ENCODE measurements at regions not wholly inside any gene's neighbourhood (a gene's known extent, or its start where the extent isn't known, plus 50 kb on each side); places are given as distances from the start of the nearest gene placed in this dataset.
A peak's percentile ranks its signal among the peaks of the same experiment; 100 is the strongest.

DNA sequence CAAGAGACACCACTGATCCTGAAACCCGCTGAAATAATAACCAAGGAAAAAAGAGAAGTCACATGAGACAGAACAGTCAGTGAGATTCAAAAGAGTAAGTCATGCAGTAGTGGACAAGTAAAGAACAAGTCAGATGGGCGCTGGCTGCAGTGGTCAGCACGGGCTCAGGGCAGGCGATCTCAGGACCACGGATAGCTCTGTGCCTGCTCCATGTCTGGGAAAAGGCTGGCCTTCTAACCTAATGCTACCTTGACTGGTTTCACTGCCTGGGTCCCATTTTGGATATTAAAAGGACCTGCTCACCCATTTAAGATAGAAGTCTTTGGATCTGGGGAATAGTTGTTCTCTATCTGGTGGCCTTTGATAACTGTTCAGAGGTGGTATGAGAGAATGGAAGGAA is 61.7 kb upstream of the LCLAT1 start:
- TF ChIP-seq, protein P1, sequence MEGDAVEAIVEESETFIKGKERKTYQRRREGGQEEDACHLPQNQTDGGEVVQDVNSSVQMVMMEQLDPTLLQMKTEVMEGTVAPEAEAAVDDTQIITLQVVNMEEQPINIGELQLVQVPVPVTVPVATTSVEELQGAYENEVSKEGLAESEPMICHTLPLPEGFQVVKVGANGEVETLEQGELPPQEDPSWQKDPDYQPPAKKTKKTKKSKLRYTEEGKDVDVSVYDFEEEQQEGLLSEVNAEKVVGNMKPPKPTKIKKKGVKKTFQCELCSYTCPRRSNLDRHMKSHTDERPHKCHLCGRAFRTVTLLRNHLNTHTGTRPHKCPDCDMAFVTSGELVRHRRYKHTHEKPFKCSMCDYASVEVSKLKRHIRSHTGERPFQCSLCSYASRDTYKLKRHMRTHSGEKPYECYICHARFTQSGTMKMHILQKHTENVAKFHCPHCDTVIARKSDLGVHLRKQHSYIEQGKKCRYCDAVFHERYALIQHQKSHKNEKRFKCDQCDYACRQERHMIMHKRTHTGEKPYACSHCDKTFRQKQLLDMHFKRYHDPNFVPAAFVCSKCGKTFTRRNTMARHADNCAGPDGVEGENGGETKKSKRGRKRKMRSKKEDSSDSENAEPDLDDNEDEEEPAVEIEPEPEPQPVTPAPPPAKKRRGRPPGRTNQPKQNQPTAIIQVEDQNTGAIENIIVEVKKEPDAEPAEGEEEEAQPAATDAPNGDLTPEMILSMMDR (IDR thresholded peaks at IDR 0.05; ENCODE audit: borderline replicate concordance, extremely low read depth, insufficient read depth) = no peak
- FAIRE-seq (no peak), DNase-seq (peak in 3 of 5 donors; percentile 70 to 76 (median 72))
- H3K36me3 ChIP-seq (ENCODE audit: control insufficient read depth in 2 of 3, insufficient read depth in 3 of 3, low read length in 3 of 3) = no peaks in the 10 kb centered on the region
- H3K9ac ChIP-seq (ENCODE audit: low read length in 3 of 3) = no peak overlapping the region
- H3K9me3 ChIP-seq (ENCODE audit: control insufficient read depth in 2 of 3, insufficient read depth in 1 of 3, low read length in 3 of 3) = no peaks in the 10 kb centered on the region
- intact Hi-C loops (cut with DNase I) = no loop called here
- no peak overlapping the region for H3K4me3 ChIP-seq (ENCODE audit: low read length in 3 of 3)
- H3K4me1 ChIP-seq (ENCODE audit: control insufficient read depth in 2 of 3, insufficient read depth in 2 of 3, low read depth in 1 of 3, low read length in 3 of 3) = no peaks in the 10 kb centered on the region
- no peaks in the 10 kb centered on the region for H3K27me3 ChIP-seq (ENCODE audit: control insufficient read depth, insufficient read depth, low read length)
- no peak overlapping the region for H3K27ac ChIP-seq (ENCODE audit: low read depth in 2 of 2, low read length in 2 of 2)

DNA sequence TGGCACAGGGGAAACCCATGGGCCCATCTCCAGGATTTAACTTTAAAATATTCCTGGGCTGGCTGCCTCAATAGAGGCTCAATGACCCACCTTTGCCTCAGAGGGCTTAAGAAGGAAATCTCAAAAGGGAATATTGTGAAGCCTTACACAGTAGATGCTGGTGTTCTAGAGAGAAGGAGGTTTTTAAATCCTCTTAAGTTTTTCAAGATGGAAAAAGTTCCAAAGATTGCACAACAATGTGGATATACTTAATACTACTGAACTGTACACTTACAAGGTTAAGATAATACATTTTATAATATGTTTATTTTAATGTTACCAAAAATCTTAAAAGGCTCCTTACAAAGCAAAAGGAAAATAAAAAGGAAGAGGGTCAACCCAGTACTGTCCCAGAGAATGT is 54.9 kb upstream of the LCLAT1 start:
- H3K27me3 ChIP-seq (ENCODE audit: control insufficient read depth, insufficient read depth, low read length) = no peaks in the 10 kb centered on the region
- intact Hi-C loops (cut with DNase I) = no loop called here
- no peak for FAIRE-seq

GRCh38 chr2:30393510-30393909 is 53.5 kb upstream of the LCLAT1 start:
- no peak overlapping the region for H3K9ac ChIP-seq (ENCODE audit: low read length in 3 of 3)
- H3K27ac ChIP-seq (ENCODE audit: low read depth in 2 of 2, low read length in 2 of 2) = no peak overlapping the region
- TF ChIP-seq, protein P1 (IDR thresholded peaks at IDR 0.05; ENCODE audit: borderline replicate concordance, extremely low read depth, insufficient read depth) = no peak
- H3K36me3 ChIP-seq (ENCODE audit: control insufficient read depth in 2 of 3, insufficient read depth in 3 of 3, low read length in 3 of 3) = no peaks in the 10 kb centered on the region
- no peaks in the 10 kb centered on the region for H3K27me3 ChIP-seq (ENCODE audit: control insufficient read depth, insufficient read depth, low read length)
- intact Hi-C loops (cut with DNase I) = no loop called here
- no peak for FAIRE-seq
- no peak overlapping the region for H3K4me3 ChIP-seq (ENCODE audit: low read length in 3 of 3)
- DNase-seq = no peak
- H3K9me3 ChIP-seq (ENCODE audit: control insufficient read depth in 2 of 3, insufficient read depth in 1 of 3, low read length in 3 of 3) = no peaks in the 10 kb centered on the region
- H3K4me1 ChIP-seq (ENCODE audit: control insufficient read depth in 2 of 3, insufficient read depth in 2 of 3, low read depth in 1 of 3, low read length in 3 of 3) = no peaks in the 10 kb centered on the region

More for the DNA sequence above, 54.9 kb upstream of the LCLAT1 start:
- Histone ChIP-seq H3K9me3 (ENCODE audit: control insufficient read depth in 2 of 3, insufficient read depth in 1 of 3, low read length in 3 of 3) (no peaks in the 10 kb centered on the region), H3K4me1 (ENCODE audit: control insufficient read depth in 2 of 3, insufficient read depth in 2 of 3, low read depth in 1 of 3, low read length in 3 of 3) (no peaks in the 10 kb centered on the region), H3K9ac (ENCODE audit: low read length in 3 of 3) (no peak overlapping the region), H3K4me3 (ENCODE audit: low read length in 3 of 3) (no peak overlapping the region), H3K36me3 (ENCODE audit: control insufficient read depth in 2 of 3, insufficient read depth in 3 of 3, low read length in 3 of 3) (no peaks in the 10 kb centered on the region), H3K27ac (ENCODE audit: low read depth in 2 of 2, low read length in 2 of 2) (no peak overlapping the region)
- DNase-seq = no peak
- TF ChIP-seq, protein P1 (IDR thresholded peaks at IDR 0.05; ENCODE audit: borderline replicate concordance, extremely low read depth, insufficient read depth) = no peak

DNA sequence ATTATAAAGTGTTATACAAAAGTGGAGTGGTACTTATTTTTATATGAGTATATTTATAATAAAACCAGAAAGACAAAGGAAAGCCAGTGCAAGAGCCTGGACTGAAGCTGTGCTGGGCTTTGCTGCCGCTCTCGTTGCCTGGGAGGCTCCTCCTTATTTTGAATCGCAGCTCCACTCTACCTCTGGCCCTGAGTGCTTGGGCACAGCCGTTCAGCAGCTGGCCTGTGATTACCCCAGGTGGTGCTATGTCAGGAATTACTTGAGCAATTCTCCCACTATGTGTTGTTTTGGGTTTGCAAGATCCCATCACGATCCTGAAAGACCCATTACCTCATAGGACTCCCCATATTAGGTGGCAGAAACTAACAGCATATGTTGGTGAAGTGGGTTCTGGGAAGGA is 53.0 kb upstream of the LCLAT1 start:
- no peak for DNase-seq
- TF ChIP-seq, protein P1 (IDR thresholded peaks at IDR 0.05; ENCODE audit: borderline replicate concordance, extremely low read depth, insufficient read depth) = no peak
- Histone ChIP-seq H3K4me3 (ENCODE audit: low read length in 3 of 3) (no peak overlapping the region), H3K27me3 (ENCODE audit: control insufficient read depth, insufficient read depth, low read length) (no peaks in the 10 kb centered on the region), H3K36me3 (ENCODE audit: control insufficient read depth in 2 of 3, insufficient read depth in 3 of 3, low read length in 3 of 3) (no peaks in the 10 kb centered on the region), H3K9me3 (ENCODE audit: control insufficient read depth in 2 of 3, insufficient read depth in 1 of 3, low read length in 3 of 3) (no peaks in the 10 kb centered on the region), H3K27ac (ENCODE audit: low read depth in 2 of 2, low read length in 2 of 2) (no peak overlapping the region), H3K4me1 (ENCODE audit: control insufficient read depth in 2 of 3, insufficient read depth in 2 of 3, low read depth in 1 of 3, low read length in 3 of 3) (no peaks in the 10 kb centered on the region), H3K9ac (ENCODE audit: low read length in 3 of 3) (no peak overlapping the region)
- intact Hi-C loops (cut with DNase I) = no loop called here
- FAIRE-seq = no peak

Measured in kidney (tissue), 13 donors.